H54 (cell line): ENCODE measurements at regions not wholly inside any gene's neighbourhood (a gene's known extent, or its start where the extent isn't known, plus 50 kb on each side); places are given as distances from the start of the nearest gene placed in this dataset.

Experiments used
- DNase-seq: peaks from one replicate; pipeline ENCODE4 v3.0.0; 2011; ENCODE audit warnings: low spot score, mixed read lengths; ENCODE audit not compliant: insufficient read length
- FAIRE-seq: peaks from 3 replicates; lab custom pipeline; 2011; peaks lifted over from hg19 to GRCh38; lab: Jason Lieb, UNC
- POLR2A ChIP-seq: IDR thresholded peaks from 2 replicates; pipeline ENCODE4 v1.6.1; 2011; ENCODE audit warnings: low read depth, mild to moderate bottlenecking, low read length

DNA sequence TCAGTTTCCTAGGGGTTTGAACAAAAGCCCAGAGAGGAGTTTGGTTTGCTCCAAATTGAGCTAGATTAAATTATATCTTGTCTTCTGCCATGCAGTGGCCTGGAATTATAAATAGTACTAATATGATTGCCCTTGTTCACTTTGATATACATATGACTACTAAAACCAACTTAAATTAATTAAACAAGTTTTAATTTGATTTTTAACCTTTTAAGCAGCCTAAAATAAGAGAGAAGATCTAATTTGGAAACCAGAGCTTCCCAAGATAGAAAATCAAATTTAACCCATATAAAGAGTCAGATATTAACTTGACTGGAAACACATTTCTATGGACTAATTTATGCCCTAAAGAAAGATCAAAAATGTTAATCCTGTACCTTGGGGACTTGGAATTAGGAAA lies 444.5 kb upstream of the SLC8A1 start:
- FAIRE-seq, result no peak
- no peak for DNase-seq
- TF ChIP-seq POLR2A, result no peak

DNA sequence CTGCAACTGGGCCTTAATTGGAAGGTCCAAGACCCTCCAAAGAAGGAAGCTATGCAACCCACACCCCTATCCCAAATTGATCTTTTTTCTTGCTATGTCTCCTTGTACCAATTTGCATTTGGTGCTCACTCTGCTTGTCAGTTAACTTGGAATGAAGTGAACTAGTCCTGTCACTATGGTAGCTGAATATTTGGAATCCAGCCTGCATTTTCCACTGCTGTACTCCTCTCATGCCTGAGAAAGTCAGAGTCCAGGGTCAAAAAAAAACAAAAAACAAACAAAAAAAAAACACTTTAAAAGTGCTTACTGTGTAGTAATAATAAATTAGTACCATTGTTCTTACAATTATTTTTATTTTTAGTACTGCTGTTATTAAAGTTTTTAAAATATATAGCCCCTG lies 462.8 kb upstream of the SLC8A1 start:
- TF ChIP-seq POLR2A, result no peak
- DNase-seq (no peak), FAIRE-seq (no peak)

- FAIRE-seq, result no peak
- DNase-seq, result no peak
- no peak for TF ChIP-seq POLR2A
Measured at GRCh38 chr2:40915651-40916050, 463.8 kb upstream of the SLC8A1 start.

DNA sequence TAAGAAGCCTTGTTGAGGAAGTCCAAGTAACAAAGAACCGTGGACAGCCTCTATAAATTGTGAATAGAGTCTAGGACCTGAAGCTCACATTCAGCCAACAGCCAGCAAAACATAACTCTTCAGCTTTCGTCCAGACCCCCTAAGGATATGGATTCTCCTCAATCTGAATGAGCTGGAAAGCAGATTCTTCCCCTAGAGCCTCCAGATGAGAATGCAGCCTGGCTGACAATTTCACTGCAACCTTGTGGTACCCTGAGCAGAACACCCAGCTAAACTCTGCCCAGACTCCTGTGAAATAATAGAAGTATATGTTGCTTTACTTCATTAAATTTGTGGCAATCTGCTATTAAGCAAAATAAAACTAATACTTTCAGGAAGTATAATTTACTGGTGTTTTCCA lies 483.5 kb upstream of the SLC8A1 start:
- FAIRE-seq (no peak), DNase-seq (no peak)
- no peak for TF ChIP-seq POLR2A

- FAIRE-seq, result no peak
- no peak for TF ChIP-seq POLR2A
- DNase-seq, result no peak
Measured at GRCh38 chr2:40937284-40937683, 485.4 kb upstream of the SLC8A1 start.

- no peak for TF ChIP-seq POLR2A
- FAIRE-seq (no peak), DNase-seq (no peak)
Measured at GRCh38 chr2:40953341-40953740, 501.5 kb upstream of the SLC8A1 start.

GRCh38 chr2:40955042-40955441 lies 503.2 kb upstream of the SLC8A1 start:
- DNase-seq (no peak), FAIRE-seq (no peak)
- no peak for TF ChIP-seq POLR2A

DNA sequence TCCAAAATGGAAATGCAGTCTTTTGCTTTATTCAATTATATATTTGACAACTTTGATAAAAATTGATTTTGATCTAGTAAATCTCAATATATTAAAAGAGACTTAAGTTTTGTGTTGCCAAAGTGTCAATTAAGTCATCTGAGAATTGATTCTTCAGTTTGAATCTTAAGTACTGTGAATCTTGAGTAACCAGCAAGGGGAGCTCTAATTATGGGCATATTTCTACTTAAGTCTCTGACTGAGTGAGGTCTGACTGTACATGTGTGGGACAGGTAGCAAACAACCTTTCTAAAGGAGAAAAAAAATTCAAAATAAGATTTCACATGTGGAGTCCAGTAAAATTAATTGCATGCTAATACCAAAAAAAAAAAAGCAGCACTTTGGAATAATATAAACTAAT lies 503.7 kb upstream of the SLC8A1 start:
- TF ChIP-seq POLR2A, result no peak
- no peak for FAIRE-seq
- no peak for DNase-seq

DNA sequence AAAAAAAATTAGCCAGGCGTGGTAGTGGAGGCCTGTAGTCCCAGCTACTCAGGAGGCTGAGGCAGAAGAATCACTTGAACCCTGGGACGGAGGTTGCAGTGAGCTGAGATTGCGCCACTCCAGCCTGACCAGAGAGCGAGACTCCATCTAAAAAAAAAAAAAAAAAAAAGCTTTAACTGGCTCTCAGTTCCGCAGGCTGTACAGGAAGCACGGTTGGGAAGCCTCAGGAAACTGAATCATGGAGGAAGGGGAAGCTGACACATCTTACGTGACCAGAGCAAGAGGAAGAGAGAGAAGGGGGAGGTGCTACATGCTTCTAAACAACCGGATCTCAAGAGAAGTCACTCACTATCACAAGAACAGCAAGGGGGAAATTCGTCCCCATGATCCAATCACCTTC lies 505.6 kb upstream of the SLC8A1 start:
- TF ChIP-seq POLR2A, result no peak
- no peak for DNase-seq
- peak; percentile 11 for FAIRE-seq

GRCh38 chr2:40962026-40962425 lies 510.1 kb upstream of the SLC8A1 start:
- FAIRE-seq, result no peak
- TF ChIP-seq POLR2A, result no peak
- DNase-seq, result no peak

DNA sequence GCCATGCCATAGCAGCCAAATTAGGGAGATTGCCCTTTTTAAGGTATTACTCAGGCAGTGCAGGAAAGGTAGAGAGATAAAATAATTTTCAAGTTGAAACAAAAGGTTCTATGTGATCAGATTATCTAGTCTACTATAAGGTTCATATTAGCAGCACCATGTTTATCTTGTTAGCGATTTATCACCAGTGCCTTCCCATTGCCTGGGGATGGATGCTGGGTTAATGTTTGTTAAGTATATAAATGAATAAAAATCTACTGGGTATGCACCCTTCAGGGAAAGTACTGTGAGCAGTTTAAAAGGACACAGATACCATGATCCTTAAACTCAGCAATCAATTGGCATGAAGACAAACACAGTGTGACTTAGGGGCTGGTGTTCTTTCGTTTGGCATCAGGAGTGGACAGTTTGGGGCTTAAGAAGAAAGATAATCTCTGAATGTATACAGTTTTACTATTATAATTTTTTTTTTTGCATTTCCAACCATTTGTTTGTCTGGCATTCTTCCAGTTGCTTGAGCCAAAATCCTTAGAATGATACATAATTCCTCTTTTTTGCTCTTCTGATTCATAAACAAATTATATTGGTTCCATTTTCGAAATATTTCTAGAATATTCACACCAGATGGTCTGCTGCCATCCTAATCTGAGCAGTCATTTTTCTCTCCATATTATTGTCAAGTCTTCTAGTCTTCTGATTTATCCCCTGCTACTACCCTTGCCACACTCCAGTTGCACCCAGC lies 512.8 kb upstream of the SLC8A1 start:
- no peak for FAIRE-seq

GRCh38 chr2:40967451-40967850 lies 515.6 kb upstream of the SLC8A1 start:
- TF ChIP-seq POLR2A, result no peak
- FAIRE-seq, result no peak

More for the DNA sequence above, 512.8 kb upstream of the SLC8A1 start:
- no peak for DNase-seq
- TF ChIP-seq POLR2A, result no peak

GRCh38 chr2:40975151-40975550 lies 523.3 kb upstream of the SLC8A1 start:
- FAIRE-seq (no peak), DNase-seq (no peak)
- no peak for TF ChIP-seq POLR2A

More at GRCh38 chr2:40967451-40967850, 515.6 kb upstream of the SLC8A1 start:
- DNase-seq, result no peak

DNA sequence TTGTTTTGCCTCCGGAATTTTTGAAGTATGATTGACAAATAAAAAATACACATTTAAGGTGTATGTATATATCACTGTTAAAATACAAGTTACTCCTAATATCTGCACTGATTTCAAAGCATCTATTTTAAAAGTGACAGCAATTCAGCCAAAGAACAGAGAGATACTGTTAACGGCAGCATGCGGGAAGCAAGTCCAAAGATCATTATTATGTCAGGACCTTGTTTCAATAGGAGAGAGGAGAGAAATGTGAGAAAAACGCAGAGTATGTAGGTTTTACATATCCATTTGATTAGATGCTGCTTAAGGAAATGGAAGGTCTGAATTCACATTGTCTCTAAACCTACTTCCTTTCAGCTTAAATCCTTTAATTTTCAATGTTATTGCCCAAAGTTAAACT lies 545.5 kb upstream of the SLC8A1 start:
- DNase-seq (no peak), FAIRE-seq (no peak)
- no peak for TF ChIP-seq POLR2A

GRCh38 chr2:41000374-41000773 lies 548.5 kb upstream of the SLC8A1 start:
- DNase-seq (no peak), FAIRE-seq (no peak)
- no peak for TF ChIP-seq POLR2A
